ENCODE measurements at regions not wholly inside any gene's neighbourhood (a gene's known extent, or its start where the extent isn't known, plus 50 kb on each side); places are given as distances from the start of the nearest gene placed in this dataset.

DNA sequence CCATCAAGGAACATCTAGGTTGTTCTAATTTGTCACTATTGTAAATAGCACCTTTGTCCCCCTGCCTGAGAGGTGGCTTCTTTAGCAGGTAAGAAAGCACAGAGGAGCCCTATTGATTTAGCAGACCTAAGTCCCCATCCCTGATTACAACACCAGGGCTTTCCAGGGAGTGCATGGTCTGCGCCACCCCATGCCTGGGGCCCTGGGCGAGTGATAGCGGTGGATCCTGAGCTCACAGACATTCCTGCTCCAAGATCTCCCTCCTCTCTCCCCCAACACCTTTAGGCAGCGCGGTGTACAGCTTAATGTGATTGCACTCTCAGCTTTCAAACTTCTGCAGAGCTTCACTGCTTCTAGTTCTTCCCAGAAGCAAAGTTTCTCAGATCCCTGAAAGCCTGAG, 67.4 kb upstream of the WWC1 start:
- H4K20me1 ChIP-seq (ENCODE audit: insufficient read depth, low read length), result no peaks in the 10 kb centered on the region
- H3K27me3 ChIP-seq (ENCODE audit: insufficient read depth, low read length), result no peaks in the 10 kb centered on the region
- no peaks in the 10 kb centered on the region for H3K9me3 ChIP-seq (ENCODE audit: low read length)
- no peaks in the 10 kb centered on the region for H3F3A ChIP-seq (ENCODE audit: insufficient read depth, low read length)
- H3K27ac ChIP-seq (ENCODE audit: low read depth, low read length, poor library complexity, severe bottlenecking), result no peak overlapping the region
- no peaks in the 10 kb centered on the region for H3K4me1 ChIP-seq (ENCODE audit: insufficient read depth, low read length, severe bottlenecking)
- no peak overlapping the region for H3K9ac ChIP-seq (ENCODE audit: low read length)
- no peak overlapping the region for H3K4me2 ChIP-seq (ENCODE audit: low read length)
- H3K36me3 ChIP-seq (ENCODE audit: insufficient read depth, low read length), result no peaks in the 10 kb centered on the region
- no peak for TF ChIP-seq EZH2 (IDR thresholded peaks at IDR 0.05; ENCODE audit: borderline replicate concordance, low read length)
- TF ChIP-seq, protein P1, sequence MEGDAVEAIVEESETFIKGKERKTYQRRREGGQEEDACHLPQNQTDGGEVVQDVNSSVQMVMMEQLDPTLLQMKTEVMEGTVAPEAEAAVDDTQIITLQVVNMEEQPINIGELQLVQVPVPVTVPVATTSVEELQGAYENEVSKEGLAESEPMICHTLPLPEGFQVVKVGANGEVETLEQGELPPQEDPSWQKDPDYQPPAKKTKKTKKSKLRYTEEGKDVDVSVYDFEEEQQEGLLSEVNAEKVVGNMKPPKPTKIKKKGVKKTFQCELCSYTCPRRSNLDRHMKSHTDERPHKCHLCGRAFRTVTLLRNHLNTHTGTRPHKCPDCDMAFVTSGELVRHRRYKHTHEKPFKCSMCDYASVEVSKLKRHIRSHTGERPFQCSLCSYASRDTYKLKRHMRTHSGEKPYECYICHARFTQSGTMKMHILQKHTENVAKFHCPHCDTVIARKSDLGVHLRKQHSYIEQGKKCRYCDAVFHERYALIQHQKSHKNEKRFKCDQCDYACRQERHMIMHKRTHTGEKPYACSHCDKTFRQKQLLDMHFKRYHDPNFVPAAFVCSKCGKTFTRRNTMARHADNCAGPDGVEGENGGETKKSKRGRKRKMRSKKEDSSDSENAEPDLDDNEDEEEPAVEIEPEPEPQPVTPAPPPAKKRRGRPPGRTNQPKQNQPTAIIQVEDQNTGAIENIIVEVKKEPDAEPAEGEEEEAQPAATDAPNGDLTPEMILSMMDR (IDR thresholded peaks at IDR 0.05; ENCODE audit: low read length), result no peak
- no peak overlapping the region for H3K4me3 ChIP-seq (ENCODE audit: low read depth, low read length, poor library complexity, severe bottlenecking)
- H3K79me2 ChIP-seq (ENCODE audit: insufficient read depth, low read length), result no peaks in the 10 kb centered on the region
- no peaks in the 10 kb centered on the region for H3K9me2 ChIP-seq (ENCODE audit: low read depth, low read length)
- H2AFZ ChIP-seq (ENCODE audit: low read length), result no peak overlapping the region

DNA sequence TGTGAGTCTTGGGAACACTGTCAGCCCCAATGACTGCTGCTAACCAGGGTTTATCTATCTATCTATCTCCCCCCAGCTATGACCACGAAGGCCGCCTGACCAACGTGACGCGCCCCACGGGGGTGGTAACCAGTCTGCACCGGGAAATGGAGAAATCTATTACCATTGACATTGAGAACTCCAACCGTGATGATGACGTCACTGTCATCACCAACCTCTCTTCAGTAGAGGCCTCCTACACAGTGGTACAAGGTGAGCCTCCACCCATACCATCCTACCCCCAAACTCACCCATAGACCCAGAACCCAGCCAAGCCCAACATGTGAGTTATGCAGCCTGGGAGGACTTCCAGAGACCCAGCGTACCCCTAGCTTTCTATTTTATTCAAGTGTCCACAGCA, 65.4 kb upstream of the WWC1 start:
- Histone ChIP-seq H3K9ac (ENCODE audit: low read length) (no peak overlapping the region), H3K9me3 (ENCODE audit: low read length) (no peaks in the 10 kb centered on the region)
- TF ChIP-seq, protein P1 (IDR thresholded peaks at IDR 0.05; ENCODE audit: low read length), result no peak
- no peak for TF ChIP-seq EZH2 (IDR thresholded peaks at IDR 0.05; ENCODE audit: borderline replicate concordance, low read length)

DNA sequence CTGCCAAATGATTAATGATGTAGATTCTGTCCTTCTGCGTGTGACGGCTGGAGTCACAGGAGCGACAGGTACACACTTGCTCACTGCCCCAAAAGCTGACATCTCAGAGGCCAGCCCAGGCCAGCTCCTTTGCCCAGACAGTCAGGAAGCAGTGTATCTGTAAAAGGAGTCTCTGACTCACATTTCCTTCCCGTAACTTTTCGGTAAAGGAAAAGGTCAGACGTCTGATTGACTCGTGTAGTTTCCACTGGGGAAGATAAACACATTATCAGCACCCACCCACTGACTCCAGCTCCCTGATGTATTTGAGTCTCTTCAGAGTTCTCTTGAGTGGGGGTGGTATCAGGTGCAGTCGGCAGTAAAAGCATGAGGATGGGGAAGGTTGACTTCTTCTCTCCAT, 64.4 kb upstream of the WWC1 start:
- no peak overlapping the region for H3K4me3 ChIP-seq (ENCODE audit: low read depth, low read length, poor library complexity, severe bottlenecking)
- H3K9me3 ChIP-seq (ENCODE audit: low read length), result no peaks in the 10 kb centered on the region
- H3K27ac ChIP-seq (ENCODE audit: low read depth, low read length, poor library complexity, severe bottlenecking), result no peak overlapping the region
- H3K79me2 ChIP-seq (ENCODE audit: insufficient read depth, low read length), result no peaks in the 10 kb centered on the region
- no peak overlapping the region for H3K4me2 ChIP-seq (ENCODE audit: low read length)
- no peaks in the 10 kb centered on the region for H3K4me1 ChIP-seq (ENCODE audit: insufficient read depth, low read length, severe bottlenecking)
- TF ChIP-seq EZH2 (IDR thresholded peaks at IDR 0.05; ENCODE audit: borderline replicate concordance, low read length), result no peak
- H3K9ac ChIP-seq (ENCODE audit: low read length), result no peak overlapping the region
- no peaks in the 10 kb centered on the region for H3F3A ChIP-seq (ENCODE audit: insufficient read depth, low read length)
- H3K27me3 ChIP-seq (ENCODE audit: insufficient read depth, low read length), result no peaks in the 10 kb centered on the region
- H4K20me1 ChIP-seq (ENCODE audit: insufficient read depth, low read length), result no peaks in the 10 kb centered on the region
- no peaks in the 10 kb centered on the region for H3K9me2 ChIP-seq (ENCODE audit: low read depth, low read length)
- H3K36me3 ChIP-seq (ENCODE audit: insufficient read depth, low read length), result no peaks in the 10 kb centered on the region
- no peak overlapping the region for H2AFZ ChIP-seq (ENCODE audit: low read length)

More for the DNA sequence above, 65.4 kb upstream of the WWC1 start:
- Histone ChIP-seq H3K27me3 (ENCODE audit: insufficient read depth, low read length) (no peaks in the 10 kb centered on the region), H2AFZ (ENCODE audit: low read length) (no peak overlapping the region), H3F3A (ENCODE audit: insufficient read depth, low read length) (no peaks in the 10 kb centered on the region), H3K4me3 (ENCODE audit: low read depth, low read length, poor library complexity, severe bottlenecking) (no peak overlapping the region), H3K9me2 (ENCODE audit: low read depth, low read length) (no peaks in the 10 kb centered on the region), H4K20me1 (ENCODE audit: insufficient read depth, low read length) (no peaks in the 10 kb centered on the region), H3K4me1 (ENCODE audit: insufficient read depth, low read length, severe bottlenecking) (no peaks in the 10 kb centered on the region), H3K36me3 (ENCODE audit: insufficient read depth, low read length) (no peaks in the 10 kb centered on the region), H3K4me2 (ENCODE audit: low read length) (no peak overlapping the region), H3K79me2 (ENCODE audit: insufficient read depth, low read length) (no peaks in the 10 kb centered on the region), H3K27ac (ENCODE audit: low read depth, low read length, poor library complexity, severe bottlenecking) (no peak overlapping the region)

DNA sequence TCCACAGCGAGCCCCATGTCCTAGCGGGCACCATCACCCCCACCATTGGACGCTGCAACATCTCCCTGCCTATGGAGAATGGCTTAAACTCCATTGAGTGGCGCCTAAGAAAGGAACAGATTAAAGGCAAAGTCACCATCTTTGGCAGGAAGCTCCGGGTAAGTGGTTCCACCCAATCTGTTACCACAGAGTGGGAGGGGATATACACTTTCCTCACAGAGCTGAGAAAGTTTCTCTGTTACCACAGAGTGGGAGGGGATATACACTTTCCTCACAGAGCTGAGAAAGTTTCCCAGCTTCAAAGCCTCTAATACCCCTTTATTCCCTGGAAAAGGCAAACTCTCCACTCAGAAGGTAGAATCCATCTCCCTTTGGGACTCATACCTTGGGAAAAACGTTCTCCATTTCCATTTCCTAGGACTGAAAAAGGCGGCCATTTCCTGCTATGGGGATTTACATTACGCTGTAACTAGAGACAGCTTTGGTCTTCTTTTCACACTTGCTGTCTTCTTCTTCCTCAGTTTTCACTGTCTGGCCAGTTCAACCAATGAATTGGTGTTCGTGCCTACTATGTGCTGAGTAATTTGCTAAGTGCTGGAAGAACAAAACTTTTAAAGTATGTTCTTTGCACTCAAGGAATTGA, 63.4 kb upstream of the WWC1 start:
- no peaks in the 10 kb centered on the region; the same call in 1 of the 2 replicates for H3K27me3 ChIP-seq (ENCODE audit: insufficient read depth, low read length)
- H3K9me2 ChIP-seq (ENCODE audit: low read depth, low read length), result no peaks in the 10 kb centered on the region
- TF ChIP-seq, protein P1 (IDR thresholded peaks at IDR 0.05; ENCODE audit: low read length), result no peak
- TF ChIP-seq EZH2 (IDR thresholded peaks at IDR 0.05; ENCODE audit: borderline replicate concordance, low read length), result no peak
- no peaks in the 10 kb centered on the region for H4K20me1 ChIP-seq (ENCODE audit: insufficient read depth, low read length)
- H3K4me2 ChIP-seq (ENCODE audit: low read length), result no peak overlapping the region
- H2AFZ ChIP-seq (ENCODE audit: low read length), result no peak overlapping the region
- H3F3A ChIP-seq (ENCODE audit: insufficient read depth, low read length), result no peaks in the 10 kb centered on the region
- H3K9ac ChIP-seq (ENCODE audit: low read length), result no peak overlapping the region
- no peak overlapping the region for H3K4me3 ChIP-seq (ENCODE audit: low read depth, low read length, poor library complexity, severe bottlenecking)
- H3K36me3 ChIP-seq (ENCODE audit: insufficient read depth, low read length), result no peaks in the 10 kb centered on the region
- H3K27ac ChIP-seq (ENCODE audit: low read depth, low read length, poor library complexity, severe bottlenecking), result no peak overlapping the region
- no peaks in the 10 kb centered on the region for H3K4me1 ChIP-seq (ENCODE audit: insufficient read depth, low read length, severe bottlenecking)
- H3K9me3 ChIP-seq (ENCODE audit: low read length), result no peaks in the 10 kb centered on the region
- no peaks in the 10 kb centered on the region for H3K79me2 ChIP-seq (ENCODE audit: insufficient read depth, low read length)
